ENCODE measurements at regions not wholly inside any gene's neighbourhood (a gene's known extent, or its start where the extent isn't known, plus 50 kb on each side); places are given as distances from the start of the nearest gene placed in this dataset.

GRCh38 chr10:4751211-4751610 is 74.8 kb upstream of the AKR1E2 start:
- no peaks in the 10 kb centered on the region for H3K4me1 ChIP-seq (replicated peaks)
- H3K27me3 ChIP-seq (replicated peaks) = no peaks in the 10 kb centered on the region
- DNase-seq (ENCODE audit: low read depth in 1 of 2, low spot score in 2 of 2) = no peak
- H3K27ac ChIP-seq = no peak overlapping the region
- no peaks in the 10 kb centered on the region for H3K9me3 ChIP-seq (replicated peaks)
- no peaks in the 10 kb centered on the region for H3K36me3 ChIP-seq
- H3K4me3 ChIP-seq = no peak overlapping the region

- Histone ChIP-seq H3K4me1 (replicated peaks) (no peaks in the 10 kb centered on the region), H3K9me3 (replicated peaks) (no peaks in the 10 kb centered on the region)
- no peak for DNase-seq (ENCODE audit: low read depth in 1 of 2, low spot score in 2 of 2)
Measured at GRCh38 chr10:4749271-4749574, 76.8 kb upstream of the AKR1E2 start.

DNA sequence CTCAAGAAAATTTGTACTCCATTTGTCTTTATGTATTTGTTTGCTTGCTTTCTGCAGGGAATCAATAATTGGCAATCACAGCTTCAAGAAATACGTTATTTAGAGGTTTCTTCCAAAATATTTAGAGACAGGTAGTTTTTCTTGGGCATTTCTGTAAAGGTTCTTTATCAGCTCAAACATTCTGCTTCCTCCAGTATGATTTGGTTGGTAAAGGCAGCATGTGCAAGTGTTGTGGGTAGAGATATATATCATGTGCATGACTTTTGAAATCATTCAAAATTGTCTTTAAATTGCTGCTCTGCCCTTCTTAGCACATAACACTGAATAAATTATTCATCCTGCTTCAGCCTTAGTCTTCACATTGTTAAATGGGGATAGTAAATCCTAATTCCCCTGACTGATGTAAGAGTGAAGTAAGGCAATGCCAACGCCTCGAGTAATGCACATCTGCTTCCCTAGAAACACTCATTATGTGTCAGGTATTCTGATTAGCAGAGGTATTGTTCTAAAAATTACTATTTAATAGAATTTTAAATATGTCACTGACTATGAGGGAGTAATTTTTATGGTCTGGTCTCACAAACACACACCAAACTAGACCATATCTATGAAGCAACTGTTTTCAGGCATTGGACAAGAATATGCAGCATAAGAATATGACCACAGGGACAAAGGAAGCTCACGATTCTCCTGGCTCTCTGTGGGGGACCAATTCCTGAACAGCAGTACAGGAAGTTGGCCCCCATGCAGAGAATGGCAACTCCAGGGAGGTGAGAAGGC is 77.3 kb upstream of the AKR1E2 start:
- Histone ChIP-seq H3K36me3 (no peaks in the 10 kb centered on the region), H3K4me1 (replicated peaks) (no peaks in the 10 kb centered on the region), H3K9me3 (replicated peaks) (no peaks in the 10 kb centered on the region), H3K4me3 (no peak overlapping the region), H3K27ac (no peak overlapping the region), H3K27me3 (replicated peaks) (no peaks in the 10 kb centered on the region)
- DNase-seq (ENCODE audit: low read depth in 1 of 2, low spot score in 2 of 2) = no peak

More at GRCh38 chr10:4749271-4749574, 76.8 kb upstream of the AKR1E2 start:
- no peak overlapping the region for H3K27ac ChIP-seq
- H3K27me3 ChIP-seq (replicated peaks) = no peaks in the 10 kb centered on the region
- no peaks in the 10 kb centered on the region for H3K36me3 ChIP-seq
- H3K4me3 ChIP-seq = no peak overlapping the region

DNA sequence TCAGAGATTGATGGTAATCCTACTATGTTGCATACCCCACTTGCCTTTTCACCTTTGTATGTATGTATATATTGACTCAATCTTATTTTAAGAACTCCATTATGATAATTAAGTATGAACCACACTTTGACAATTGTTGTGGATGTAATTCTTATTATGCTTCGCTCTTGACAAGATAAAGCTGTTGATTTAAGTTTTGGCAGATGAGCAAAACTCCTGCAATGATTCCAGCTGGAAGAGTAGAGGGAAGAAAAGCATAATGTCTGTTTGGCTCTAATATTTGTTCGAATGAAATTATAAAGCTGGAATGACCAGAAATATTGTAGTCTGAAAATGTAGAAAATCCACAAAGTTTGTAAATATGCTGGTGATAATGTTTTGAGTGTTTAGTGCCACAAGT is 83.8 kb upstream of the AKR1E2 start:
- Histone ChIP-seq H3K9me3 (replicated peaks) (no peaks in the 10 kb centered on the region), H3K27ac (no peak overlapping the region), H3K4me1 (replicated peaks) (peaks cover 4% of the 10 kb centered on the region; the same call in 1 of the 2 replicates), H3K4me3 (no peak overlapping the region), H3K36me3 (no peaks in the 10 kb centered on the region), H3K27me3 (replicated peaks) (no peaks in the 10 kb centered on the region)
- DNase-seq (ENCODE audit: low read depth in 1 of 2, low spot score in 2 of 2) = no peak

DNA sequence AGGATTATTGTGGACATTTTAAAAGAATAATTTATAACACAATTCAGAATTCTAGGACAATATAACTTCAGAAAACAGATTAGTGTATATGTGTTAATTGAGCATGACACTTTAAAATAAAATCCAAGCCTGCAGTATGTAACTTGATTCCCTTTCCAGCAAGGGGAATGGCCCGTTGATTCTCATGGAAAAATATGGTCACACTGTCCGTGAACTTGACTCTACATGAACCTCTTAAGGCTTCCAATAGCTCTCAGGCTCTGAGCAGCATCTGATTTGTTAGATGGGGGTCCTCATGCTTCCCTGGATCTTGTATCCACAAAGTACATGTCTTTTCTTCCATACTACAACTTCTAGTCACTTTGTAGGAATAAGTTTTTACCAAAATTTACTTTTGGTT is 85.5 kb upstream of the AKR1E2 start:
- H3K4me1 ChIP-seq (replicated peaks) = peaks cover 4% of the 10 kb centered on the region; the same call in 1 of the 2 replicates

GRCh38 chr10:4736608-4737007 is 89.4 kb upstream of the AKR1E2 start:
- no peaks in the 10 kb centered on the region for H3K9me3 ChIP-seq (replicated peaks)
- DNase-seq (ENCODE audit: low read depth in 1 of 2, low spot score in 2 of 2) = no peak
- H3K4me3 ChIP-seq = no peak overlapping the region
- no peaks in the 10 kb centered on the region for H3K36me3 ChIP-seq
- no peak overlapping the region for H3K27ac ChIP-seq
- H3K4me1 ChIP-seq (replicated peaks) = peaks cover 4% of the 10 kb centered on the region; the same call in 1 of the 2 replicates
- H3K27me3 ChIP-seq (replicated peaks) = no peaks in the 10 kb centered on the region

More for the DNA sequence above, 85.5 kb upstream of the AKR1E2 start:
- no peak overlapping the region for H3K27ac ChIP-seq
- DNase-seq (ENCODE audit: low read depth in 1 of 2, low spot score in 2 of 2) = no peak
- H3K36me3 ChIP-seq = no peaks in the 10 kb centered on the region
- H3K27me3 ChIP-seq (replicated peaks) = no peaks in the 10 kb centered on the region
- no peak overlapping the region for H3K4me3 ChIP-seq
- H3K9me3 ChIP-seq (replicated peaks) = no peaks in the 10 kb centered on the region

- no peaks in the 10 kb centered on the region for H3K9me3 ChIP-seq (replicated peaks)
- no peak overlapping the region for H3K4me3 ChIP-seq
- H3K27ac ChIP-seq = no peak overlapping the region
- H3K27me3 ChIP-seq (replicated peaks) = no peaks in the 10 kb centered on the region
- no peak for DNase-seq (ENCODE audit: low read depth in 1 of 2, low spot score in 2 of 2)
- peaks cover 4% of the 10 kb centered on the region; the same call in 1 of the 2 replicates for H3K4me1 ChIP-seq (replicated peaks)
- no peaks in the 10 kb centered on the region for H3K36me3 ChIP-seq
Measured at GRCh38 chr10:4736183-4736582, 89.8 kb upstream of the AKR1E2 start.

DNA sequence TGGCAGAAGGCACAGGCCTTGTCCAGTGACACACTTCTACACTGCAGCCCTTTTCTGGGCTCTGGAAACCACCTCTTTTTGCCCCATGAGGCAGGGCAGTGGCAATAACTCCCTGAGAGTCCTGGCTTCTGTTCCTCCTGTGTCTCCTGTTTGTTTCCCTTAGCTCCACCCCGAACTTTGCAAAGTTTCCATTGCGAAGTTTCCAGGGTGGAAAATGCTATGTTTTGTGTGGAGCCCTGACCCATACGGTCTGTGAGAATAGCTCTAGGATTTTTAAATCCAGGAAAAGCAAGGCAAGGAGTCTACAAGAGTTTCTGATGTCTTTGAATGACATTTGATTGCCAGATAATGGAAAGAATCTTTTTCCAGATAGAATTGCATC is 92.2 kb upstream of the AKR1E2 start:
- H3K36me3 ChIP-seq = no peaks in the 10 kb centered on the region
- H3K4me1 ChIP-seq (replicated peaks) = no peaks in the 10 kb centered on the region
- H3K4me3 ChIP-seq = no peak overlapping the region
- no peak overlapping the region for H3K27ac ChIP-seq
- no peak for DNase-seq (ENCODE audit: low read depth in 1 of 2, low spot score in 2 of 2)
- no peaks in the 10 kb centered on the region for H3K9me3 ChIP-seq (replicated peaks)
- no peaks in the 10 kb centered on the region for H3K27me3 ChIP-seq (replicated peaks)

DNA sequence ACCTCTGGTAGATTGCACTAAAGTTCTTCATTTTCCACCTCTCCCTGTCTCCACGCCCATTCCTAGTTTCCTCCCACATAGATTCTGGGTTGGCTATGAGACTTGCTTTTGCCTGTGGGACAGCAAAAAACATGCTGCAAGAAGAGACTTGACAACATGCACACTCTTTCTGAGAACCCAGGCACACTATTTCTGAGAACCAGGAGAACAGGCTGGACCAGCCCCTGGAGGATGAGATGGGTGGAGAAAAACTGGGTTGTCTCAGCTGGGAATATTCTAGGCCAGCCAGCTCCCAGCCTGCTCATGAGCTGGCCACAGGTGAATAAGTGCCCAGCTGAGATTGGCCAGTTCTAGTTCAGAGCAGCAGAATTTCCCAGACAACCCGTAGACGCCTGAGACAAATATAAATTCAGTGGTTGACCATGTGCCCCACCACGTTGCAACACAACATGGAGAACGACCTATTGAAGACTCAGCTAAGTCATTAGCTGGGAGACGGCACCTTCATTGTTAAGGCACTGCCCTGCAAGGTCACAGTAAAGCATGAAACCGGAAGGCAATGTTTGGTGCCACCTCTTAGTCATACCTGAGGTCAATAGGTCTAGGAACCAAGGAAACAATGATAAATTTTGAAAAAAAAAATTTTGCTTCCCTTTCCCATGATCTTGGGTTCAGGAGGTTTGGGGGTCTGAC is 92.7 kb upstream of the AKR1E2 start:
- Histone ChIP-seq H3K4me3 (no peak overlapping the region), H3K36me3 (no peaks in the 10 kb centered on the region), H3K27me3 (replicated peaks) (no peaks in the 10 kb centered on the region), H3K4me1 (replicated peaks) (no peaks in the 10 kb centered on the region), H3K9me3 (replicated peaks) (no peaks in the 10 kb centered on the region), H3K27ac (no peak overlapping the region)
- no peak for DNase-seq (ENCODE audit: low read depth in 1 of 2, low spot score in 2 of 2)

DNA sequence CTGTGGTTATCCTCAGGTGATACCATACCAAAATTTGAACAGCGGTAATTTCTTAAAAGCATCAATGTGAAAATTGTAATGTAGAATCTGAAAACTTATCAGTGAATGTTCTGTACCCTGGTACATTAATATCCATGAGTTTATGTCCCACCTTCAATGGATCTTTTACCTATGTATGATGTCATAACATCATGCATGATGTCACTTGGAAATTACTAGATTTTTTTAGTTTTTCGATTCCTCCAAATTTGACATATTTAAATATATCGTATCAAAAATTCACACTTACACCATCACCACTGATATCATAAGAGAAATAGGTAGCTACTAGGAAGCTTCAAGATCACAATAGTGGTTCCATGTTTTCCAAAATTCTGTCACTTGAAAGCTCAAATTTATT is 95.0 kb upstream of the AKR1E2 start:
- H3K9me3 ChIP-seq (replicated peaks) = no peaks in the 10 kb centered on the region
- H3K36me3 ChIP-seq = no peaks in the 10 kb centered on the region
- DNase-seq (ENCODE audit: low read depth in 1 of 2, low spot score in 2 of 2) = no peak
- H3K4me1 ChIP-seq (replicated peaks) = peaks cover 4% of the 10 kb centered on the region
- H3K27me3 ChIP-seq (replicated peaks) = no peaks in the 10 kb centered on the region
- no peak overlapping the region for H3K4me3 ChIP-seq
- H3K27ac ChIP-seq = no peak overlapping the region

- no peak overlapping the region for H3K4me3 ChIP-seq
- peak overlapping the region; percentile 83 for H3K27ac ChIP-seq
Measured at GRCh38 chr10:4725917-4726606, 99.9 kb upstream of the AKR1E2 start.

DNA sequence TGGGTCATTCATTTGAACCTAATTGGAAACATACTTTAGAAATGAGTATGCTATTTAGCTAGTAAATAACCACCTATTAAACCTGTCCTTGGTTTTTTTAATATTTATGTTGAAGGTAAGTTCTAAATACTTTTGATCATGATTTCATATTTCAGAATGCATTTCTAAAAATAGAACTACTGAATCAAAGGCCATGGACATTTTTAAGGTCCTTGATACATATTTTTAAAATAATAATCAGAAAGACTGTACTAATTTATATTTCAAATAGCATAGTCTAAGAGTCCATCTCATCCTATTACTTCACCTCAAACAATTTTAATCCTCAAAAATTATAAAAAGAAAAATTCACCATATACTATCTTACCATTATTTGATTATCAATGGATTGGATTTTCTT is 102.1 kb upstream of the AKR1E2 start:
- H3K36me3 ChIP-seq = no peaks in the 10 kb centered on the region
- H3K27me3 ChIP-seq (replicated peaks) = no peaks in the 10 kb centered on the region
- no peak for DNase-seq (ENCODE audit: low read depth in 1 of 2, low spot score in 2 of 2)
- peaks cover 24% of the 10 kb centered on the region for H3K4me1 ChIP-seq (replicated peaks)
- no peak overlapping the region for H3K4me3 ChIP-seq
- no peaks in the 10 kb centered on the region for H3K9me3 ChIP-seq (replicated peaks)
- no peak overlapping the region for H3K27ac ChIP-seq

More at GRCh38 chr10:4725917-4726606, 99.9 kb upstream of the AKR1E2 start:
- H3K9me3 ChIP-seq (replicated peaks) = no peaks in the 10 kb centered on the region
- peaks cover 15% of the 10 kb centered on the region for H3K4me1 ChIP-seq (replicated peaks)
- H3K27me3 ChIP-seq (replicated peaks) = no peaks in the 10 kb centered on the region
- H3K36me3 ChIP-seq = no peaks in the 10 kb centered on the region
- DNase-seq (ENCODE audit: low read depth in 1 of 2, low spot score in 2 of 2) = peak in 1 of 2 experiments; percentile 77

- Histone ChIP-seq H3K4me1 (replicated peaks) (peaks cover 24% of the 10 kb centered on the region), H3K4me3 (no peak overlapping the region), H3K27ac (no peak overlapping the region), H3K27me3 (replicated peaks) (no peaks in the 10 kb centered on the region), H3K9me3 (replicated peaks) (no peaks in the 10 kb centered on the region), H3K36me3 (no peaks in the 10 kb centered on the region)
- DNase-seq (ENCODE audit: low read depth in 1 of 2, low spot score in 2 of 2) = no peak
Measured at GRCh38 chr10:4721999-4722753, 103.8 kb upstream of the AKR1E2 start.
